Activated CD4-positive, CD25-positive, alpha-beta regulatory T cell treated with anti-CD3 and anti-CD28 coated beads, Interleukin-2, amount 50 U/mL, for 16 hours (primary cell): ENCODE measurements at regions not wholly inside any gene's neighbourhood (a gene's known extent, or its start where the extent isn't known, plus 50 kb on each side); places are given as distances from the start of the nearest gene placed in this dataset.
"Not testable (repeated sequence)": the region's sequence is repeated elsewhere in the genome, so short reads cannot be mapped to it uniquely, and the experiment has no call there.

Experiments used
- DNase-seq: peaks from one replicate; pipeline ENCODE4 v3.0.0-alpha.2; 2020; ENCODE audit warnings: low read depth, low spot score

DNA sequence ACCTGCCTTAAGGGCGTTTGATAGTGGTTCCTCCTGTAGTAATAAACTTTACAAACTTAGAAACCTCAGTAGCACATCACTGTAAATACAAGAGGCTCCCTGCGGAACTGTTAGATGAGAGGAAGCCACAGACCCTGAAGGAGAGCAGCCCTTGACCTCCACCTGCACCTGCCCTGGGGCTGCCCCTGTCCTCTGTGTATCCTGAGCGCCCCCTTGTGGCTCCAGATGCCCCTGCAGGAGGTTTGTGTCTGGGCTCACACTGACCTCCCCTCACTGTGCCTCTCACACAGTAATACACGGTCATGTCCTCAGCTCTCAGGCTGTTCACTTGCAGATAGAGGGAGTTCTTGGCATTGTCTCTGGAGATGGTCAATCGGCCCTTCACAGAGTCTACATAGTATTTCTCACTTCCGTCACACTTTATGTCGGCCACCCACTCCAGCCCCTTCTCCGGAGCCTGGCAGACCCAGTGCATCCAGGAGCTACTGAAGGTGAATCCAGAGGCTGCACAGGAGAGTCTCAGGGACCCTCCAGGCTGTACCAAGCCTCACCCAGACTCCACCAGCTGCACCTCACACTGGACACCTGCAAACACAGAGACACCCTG is 1059.8 kb downstream of the TMEM121 start:
- DNase-seq: peak; percentile 17

DNA sequence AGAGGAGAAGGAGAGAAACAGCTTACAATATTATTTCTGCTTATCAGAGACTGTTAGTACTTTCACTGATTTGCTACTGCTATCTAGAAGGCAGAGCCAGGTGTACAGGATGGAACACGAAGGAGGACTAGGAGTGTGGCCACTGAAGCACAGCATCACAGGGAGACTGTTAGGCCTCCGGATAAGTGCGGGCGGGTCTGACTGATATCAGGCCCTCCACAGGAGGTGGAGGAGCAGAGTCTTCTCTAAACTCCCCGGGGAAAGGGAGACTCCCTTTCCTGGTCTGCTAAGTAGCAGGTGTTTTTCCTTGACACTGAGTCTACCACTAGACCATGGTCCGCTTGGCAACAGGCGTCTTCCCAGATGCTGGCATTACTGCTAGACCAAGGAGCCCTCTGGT is 1065.2 kb downstream of the TMEM121 start:
- DNase-seq: not testable (repeated sequence)

DNA sequence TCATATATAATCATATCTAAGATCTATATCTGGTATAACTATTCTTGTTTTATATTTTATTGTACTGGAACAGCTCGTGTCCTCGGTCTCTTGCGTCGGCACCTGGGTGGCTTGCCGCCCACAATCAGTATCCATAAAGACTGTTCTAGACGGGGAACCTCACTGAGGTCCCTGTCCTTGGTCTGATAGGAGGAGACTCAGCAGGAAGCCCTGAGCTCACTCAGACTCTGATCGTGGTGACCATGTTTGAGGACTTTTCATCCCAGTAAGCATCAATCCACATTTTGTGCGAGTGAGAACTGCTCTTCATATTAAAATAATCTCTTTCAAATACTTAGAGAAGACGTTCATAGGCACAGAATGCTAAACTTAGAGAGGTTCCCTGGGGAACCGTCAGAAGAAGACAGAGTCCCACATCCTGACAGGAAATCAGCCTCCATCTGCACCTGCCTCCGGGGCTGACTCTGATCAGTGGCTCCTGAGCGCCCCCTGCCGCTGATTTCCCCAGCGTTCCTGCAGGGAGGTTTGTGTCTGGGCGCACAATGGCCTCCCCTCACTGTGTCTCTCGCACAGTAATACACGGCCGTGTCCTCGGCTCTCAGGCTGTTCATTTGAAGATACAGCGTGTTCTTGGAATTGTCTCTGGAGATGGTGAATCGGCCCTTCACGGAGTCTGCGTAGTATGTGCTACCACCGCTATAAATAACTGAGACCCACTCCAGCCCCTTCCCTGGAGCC is 1065.9 kb downstream of the TMEM121 start:
- peak; percentile 39 for DNase-seq

DNA sequence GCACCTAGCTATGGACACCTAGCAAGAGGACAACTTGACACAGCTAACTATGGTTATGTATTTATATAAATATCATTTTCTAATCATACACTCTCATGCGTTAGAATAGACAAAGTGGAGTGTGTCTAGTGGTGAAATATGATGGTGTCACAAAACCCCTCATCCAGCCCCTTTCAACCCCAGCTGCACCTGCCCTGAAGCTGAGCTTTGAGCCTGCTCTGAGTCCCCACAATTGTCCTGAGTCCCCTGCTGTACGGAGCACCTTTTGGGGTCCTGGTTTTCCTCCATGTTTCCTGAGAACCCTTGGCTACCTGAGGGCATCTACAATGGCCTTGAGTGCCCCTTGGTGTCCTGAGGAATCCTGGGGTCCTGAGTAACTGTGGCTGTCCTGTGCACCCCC is 1072.8 kb downstream of the TMEM121 start:
- no peak for DNase-seq

DNA sequence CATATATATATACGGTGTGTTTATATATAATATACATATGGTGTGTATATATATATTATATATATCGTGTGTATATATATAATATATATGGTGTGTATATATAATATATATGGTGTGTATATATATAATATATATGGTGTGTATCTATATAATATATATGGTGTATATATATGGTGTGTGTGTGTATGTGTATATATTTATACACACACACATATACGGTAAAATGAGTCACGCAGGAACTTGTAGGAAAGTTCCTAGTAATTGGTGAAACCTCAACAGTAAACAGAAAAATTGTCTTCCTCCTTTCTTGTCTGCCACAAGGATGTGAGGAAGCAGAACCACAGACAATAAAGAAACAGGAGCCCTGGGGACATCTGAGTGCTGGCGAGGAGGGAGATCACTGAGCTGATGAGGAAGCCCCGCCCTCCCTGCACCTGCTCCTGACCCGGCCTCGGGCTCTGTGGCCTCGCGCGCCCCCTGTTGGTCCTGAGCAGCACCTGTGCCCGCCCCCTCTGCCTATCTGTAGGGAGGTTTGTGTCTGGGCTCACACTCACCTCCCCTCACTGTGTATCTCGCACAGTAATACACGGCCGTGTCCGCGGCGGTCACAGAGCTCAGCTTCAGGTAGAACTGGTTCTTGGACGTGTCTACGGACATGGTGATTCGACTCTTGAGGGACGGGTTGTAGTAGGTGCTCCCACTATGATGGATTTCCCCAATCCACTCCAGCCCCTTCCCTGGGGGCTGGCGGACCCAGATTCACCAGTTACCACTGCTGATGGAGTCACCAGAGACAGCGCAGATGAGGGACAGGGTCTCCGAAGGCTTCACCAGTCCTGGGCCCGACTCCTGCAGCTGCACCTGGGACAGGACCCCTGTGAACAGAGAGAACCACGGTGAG is 1079.4 kb downstream of the TMEM121 start:
- DNase-seq: peak; percentile 50

DNA sequence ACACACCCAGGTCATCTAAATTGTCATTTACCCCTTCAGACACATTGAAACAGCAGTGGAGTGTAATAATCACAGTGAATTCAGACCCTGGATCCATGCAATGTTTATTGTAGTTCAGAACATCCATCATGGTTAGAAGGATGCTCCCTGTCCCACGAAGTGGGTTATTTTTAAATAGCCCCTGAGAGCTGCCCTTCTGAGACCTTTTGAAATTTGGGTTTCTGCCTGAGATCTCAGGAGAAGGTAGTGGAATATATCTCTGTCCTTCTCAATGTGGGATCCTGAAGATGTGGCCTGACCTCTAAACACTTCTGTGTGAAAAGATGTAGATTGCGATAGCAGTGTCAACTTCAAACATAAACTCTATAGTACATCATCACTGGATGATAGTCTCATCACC is 1080.6 kb downstream of the TMEM121 start:
- no peak for DNase-seq

DNA sequence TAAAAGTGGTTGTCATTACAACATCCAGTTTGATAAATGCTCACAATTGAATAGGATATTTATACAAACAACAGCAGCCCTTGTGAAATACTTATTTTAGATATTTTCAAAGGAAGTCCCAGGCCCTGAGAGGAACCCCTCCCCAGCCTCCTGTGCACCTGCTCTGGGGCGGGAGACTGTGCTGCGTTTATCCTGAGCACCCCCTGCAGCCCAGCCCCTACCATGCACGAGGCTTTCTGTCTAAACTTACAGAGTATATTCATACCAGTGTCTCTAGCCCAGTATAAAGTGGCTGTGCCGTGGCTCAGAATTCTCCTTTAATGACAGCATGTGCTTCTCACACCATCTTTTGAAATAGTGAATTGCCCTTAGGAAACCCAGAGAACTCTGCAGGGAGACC is 1084.3 kb downstream of the TMEM121 start:
- no peak for DNase-seq

DNA sequence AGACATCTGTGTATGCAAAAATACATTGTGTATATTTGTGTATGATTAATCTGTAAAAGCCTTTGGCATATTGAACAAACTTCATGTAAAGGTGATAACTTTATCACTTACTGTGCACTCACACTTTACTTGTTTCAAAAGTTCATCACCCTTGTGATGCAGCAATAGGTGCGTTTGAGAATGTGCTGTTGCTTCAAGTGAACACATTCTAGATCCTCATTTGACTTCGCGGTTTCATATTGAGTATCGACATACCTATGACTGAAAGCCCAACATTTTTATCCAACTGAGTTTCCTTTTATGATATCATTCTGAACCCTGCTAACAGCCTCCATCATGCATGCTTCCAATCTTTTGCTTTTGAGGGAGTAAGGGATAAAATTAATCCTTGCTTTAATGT is 1086.9 kb downstream of the TMEM121 start:
- DNase-seq: no peak

DNA sequence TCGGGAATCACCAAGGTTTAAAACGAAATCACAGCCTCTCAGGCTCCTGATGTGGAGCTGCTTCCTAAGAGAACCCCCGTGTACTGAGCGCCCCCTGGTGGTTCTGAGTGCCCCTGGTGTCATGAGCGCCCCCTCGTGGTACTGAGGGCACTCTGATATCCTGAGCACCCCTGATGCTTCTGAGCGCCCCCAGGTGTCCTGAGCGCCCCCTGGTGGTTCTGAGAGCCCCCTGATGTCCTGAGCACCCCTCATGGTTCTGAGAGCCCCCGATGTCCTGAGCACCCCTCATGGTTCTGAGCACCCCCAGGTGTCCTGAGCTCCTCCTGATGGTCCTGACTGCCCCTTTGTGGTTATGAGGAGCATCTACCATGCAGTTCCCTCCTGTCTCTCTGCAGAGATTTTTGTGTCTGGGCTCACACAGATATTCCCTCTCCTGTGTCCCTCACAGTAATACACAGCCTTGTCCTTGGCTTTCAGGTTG is 1092.1 kb downstream of the TMEM121 start:
- DNase-seq: peak; percentile 55

DNA sequence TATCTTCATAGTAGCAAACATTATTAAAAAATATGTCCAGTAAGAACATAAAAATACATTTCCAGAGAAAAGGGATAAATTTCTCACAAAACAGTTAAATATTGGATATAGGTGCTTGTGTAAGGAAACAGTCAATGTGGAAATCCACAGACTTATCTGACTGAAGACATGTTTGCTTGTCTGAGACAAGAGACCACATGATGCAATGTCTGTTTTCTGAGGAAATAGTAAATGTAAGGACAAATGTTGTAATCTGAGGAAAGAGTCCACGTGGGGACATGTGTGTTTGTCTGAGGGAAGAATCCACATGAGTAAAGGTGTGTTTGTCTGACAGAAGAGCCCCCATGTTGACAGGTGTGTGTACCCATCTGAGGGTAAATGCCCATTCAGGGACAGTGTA is 1093.2 kb downstream of the TMEM121 start:
- DNase-seq: no peak

DNA sequence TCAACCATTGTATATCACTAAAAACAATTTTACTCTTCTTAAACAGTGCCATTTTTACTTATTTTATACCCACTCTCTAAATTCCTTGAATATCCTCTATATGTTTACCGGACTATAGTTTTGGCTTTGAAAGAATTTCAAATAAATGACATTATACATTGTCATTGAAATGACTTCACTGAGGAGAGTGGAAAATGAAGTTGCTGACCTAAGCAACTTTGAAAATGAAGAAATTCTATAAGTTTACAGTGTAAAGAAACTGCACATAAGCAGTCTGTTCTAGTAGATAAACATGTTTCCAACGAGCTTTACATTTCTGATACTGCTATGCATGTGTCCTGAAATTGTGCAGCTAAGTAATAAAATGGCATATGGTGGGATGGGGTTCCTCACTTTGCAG is 1094.0 kb downstream of the TMEM121 start:
- no peak for DNase-seq

DNA sequence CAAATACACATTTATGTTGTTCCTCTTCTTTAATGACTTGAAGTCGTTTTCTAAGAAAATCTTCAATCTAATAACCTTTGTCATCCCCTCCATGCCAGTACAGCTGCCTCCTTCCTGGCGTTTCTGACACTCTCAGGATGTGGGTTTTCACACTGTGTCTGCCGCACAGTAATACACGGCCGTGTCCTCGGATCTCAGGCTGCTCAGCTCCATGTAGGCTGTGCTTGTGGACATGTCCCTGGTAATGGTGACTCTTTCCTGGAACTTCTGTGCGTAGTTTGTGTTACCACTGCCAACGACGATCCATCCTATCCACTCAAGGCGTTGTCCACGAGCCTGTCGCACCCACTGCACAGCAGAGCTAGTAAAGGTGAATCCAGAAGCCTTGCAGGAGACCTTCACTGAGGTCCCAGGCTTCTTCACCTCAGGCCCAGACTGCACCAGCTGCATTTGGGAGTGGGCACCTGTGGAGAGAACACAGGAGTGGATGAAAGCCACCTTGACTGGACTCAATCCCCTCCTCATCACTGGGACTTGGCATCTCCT is 1095.9 kb downstream of the TMEM121 start:
- no peak for DNase-seq

DNA sequence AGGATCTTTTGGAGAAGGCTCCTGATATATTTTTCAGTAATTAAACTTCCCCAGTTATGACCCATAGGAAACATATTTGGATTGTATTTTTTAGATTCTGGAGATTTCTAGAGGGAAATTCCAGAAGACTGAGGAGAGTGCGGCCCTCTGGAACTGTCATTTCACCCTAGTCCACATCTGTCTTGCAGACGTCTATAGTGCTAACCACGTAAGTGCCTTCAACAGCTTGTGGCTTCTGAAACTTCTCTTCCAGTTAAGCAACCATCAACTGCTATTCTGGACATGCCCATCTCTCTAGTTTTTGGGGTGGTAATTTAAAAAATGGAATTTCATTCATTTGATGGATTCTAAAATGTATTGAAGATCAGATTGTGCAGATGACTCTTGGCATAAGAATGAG is 1098.8 kb downstream of the TMEM121 start:
- no peak for DNase-seq

DNA sequence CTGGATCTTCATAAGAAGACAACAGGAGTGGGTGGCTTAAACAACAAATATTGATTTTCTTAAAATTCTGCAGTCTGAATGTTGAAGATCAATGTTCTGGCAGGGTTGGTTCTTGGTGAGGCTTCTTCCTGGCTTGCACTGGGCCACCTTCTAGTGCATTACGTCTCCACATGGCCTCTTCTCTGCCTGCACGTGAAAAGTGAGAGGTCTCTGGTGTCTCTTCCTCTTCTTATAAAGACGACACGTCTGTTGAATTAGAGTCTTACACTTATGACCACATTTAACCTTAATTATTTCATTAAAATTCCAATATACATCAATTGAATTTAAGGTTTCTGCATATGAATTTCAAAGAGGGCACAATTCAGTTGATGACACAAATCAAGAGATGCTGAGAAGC is 1100.1 kb downstream of the TMEM121 start:
- DNase-seq: not testable (repeated sequence)

DNA sequence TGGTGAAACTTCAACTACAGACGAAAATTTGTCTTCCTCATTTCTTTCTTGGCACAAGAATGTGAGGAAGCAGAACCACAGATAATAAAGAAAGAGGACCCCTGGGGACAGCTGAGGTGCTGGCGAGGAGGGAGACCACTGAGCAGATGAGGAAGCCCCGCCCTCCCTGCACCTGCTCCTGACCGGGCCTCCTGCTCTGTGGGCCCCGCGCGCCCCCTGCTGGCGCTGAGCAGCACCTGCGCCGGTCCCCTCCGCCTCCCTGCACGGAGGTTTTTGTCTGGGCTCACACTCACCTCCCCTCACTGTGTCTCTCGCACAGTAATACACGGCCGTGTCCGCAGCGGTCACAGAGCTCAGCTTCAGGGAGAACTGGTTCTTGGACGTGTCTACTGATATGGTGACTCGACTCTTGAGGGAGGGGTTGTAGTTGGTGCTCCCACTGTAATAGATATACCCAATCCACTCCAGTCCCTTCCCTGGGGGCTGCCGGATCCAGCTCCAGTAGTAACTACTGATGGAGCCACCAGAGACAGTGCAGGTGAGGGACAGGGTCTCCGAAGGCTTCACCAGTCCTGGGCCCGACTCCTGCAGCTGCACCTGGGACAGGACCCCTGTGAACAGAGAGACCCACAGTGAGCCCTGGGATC is 1100.7 kb downstream of the TMEM121 start:
- not testable (repeated sequence) for DNase-seq

DNA sequence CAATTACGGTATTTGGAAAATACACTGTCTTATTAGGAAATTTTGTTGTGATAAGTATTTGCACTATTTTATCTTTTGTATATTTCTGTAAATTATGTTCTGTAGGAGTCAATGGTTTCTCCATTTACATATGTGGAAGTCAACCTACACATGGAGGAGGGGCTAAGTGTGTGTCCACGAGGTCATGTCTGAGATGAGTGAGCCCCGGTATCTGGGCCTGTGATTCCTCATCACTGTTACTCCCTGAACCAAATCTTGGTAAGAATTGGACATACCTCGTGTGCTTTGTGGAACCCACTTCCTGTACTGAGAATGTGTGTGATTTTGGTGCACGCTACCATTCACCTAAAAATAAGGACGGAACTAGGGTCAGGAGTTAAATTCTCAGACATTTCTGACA is 1105.5 kb downstream of the TMEM121 start:
- no peak for DNase-seq

DNA sequence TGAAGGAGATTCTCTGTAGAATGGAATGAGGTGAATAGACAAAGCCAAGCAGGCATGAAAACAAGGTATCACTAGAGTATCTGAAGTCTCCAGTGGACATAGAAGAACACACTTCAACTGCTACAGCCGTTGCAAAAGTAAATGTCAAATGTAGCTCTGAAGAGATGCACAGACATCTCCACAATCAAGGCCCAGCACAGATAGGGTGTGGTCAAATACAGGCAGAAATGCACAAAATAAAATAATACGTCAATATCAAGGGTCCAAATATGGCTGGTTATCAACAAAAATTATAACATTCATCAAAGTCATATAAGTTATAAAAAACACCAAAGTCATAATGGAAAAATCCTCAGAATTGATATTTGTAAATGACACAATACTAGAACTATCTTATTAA is 1107.3 kb downstream of the TMEM121 start:
- DNase-seq: no peak

DNA sequence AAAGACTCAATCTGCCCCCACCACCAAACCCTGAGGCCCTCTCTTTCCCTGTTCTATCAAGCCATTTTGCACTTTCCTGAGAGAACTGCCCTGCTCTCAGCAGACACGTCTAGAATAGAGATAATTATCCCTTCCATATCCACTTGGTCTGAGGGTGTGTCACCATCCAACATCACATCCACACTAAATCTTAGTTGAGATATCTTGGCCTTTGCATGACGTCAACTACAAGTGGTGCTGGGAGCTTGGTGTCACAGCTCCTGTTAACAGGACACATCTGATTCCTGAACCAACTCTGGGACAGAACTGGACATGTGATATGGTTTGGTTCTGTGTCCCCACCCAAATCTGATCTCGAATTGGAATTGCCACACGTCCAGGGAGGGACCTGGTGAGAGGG is 1109.2 kb downstream of the TMEM121 start:
- DNase-seq: no peak

DNA sequence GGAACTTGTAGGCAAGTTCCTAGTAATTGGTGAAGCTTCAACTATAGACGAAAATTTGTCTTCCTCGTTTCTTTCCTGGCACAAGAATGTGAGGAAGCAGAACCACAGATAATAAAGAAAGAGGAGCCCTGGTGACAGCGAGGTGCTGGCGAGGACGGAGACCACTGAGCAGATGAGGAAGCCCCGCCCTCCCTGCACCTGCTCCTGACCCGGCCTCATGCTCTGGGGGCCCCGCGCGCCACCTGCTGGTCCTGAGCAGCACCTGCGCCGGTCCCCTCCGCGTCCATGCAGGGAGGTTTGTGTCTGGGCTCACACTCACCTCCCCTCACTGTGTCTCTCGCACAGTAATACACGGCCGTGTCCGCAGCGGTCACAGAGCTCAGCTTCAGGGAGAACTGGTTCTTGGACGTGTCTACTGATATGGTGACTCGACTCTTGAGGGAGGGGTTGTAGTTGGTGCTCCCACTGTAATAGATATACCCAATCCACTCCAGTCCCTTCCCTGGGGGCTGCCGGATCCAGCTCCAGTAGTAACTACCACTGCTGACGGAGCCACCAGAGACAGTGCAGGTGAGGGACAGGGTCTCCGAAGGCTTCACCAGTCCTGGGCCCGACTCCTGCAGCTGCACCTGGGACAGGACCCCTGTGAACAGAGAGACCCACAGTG is 1112.5 kb downstream of the TMEM121 start:
- not testable (repeated sequence) for DNase-seq

DNA sequence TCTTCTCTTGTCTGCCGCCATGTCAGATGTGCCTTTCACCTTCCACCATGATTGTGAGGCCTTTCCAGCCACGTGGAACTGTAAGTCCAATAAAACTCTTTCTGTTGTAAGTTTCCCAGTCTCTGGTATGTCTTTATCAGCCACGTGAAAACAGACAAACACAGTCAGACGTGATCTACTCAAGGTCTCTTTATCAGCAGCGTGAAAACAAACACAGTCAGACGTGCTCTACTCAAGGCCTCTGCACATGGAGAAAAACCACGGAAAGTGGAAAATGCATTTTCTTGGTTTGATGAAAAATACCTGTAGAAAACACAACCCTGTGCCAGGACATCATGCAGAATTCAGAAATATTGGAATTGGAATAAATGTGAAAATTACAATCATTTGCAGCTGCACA is 1115.7 kb downstream of the TMEM121 start:
- no peak for DNase-seq

DNA sequence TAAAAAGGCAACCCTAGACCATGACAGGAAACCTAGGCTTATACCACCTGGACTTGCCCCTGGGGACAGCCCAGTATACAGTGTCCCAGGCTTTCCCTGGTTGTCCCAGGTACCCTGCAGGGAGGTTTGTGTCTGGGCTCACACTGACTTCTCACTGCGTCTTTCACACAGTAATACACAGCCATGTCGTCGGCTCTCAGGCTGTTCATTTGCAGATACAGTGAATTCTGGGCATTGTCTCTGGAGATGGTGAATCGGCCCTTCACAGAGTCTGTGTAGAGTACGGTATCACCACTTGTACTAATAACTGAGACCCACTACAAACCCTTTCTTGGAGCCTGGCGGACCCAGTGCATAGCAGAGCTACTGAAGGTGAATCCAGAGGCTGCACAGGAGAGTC is 1116.6 kb downstream of the TMEM121 start:
- not testable (repeated sequence) for DNase-seq
